ENCODE measurements at regions not wholly inside any gene's neighbourhood (a gene's known extent, or its start where the extent isn't known, plus 50 kb on each side); places are given as distances from the start of the nearest gene placed in this dataset.

- TF ChIP-seq CHD7 (IDR thresholded peaks at IDR 0.05; ENCODE audit: insufficient replicate concordance, low read length) (no peak), RBBP5 (IDR thresholded peaks at IDR 0.05; ENCODE audit: borderline replicate concordance, low read depth, low read length) (no peak), RFX5 (IDR thresholded peaks at IDR 0.05; ENCODE audit: borderline replicate concordance, low read depth, low read length) (no peak), SRF (IDR thresholded peaks at IDR 0.05; ENCODE audit: low read depth, low read length) (no peak), HDAC2 (IDR thresholded peaks at IDR 0.05; ENCODE audit: borderline replicate concordance in 1 of 2, low read depth in 2 of 2, low read length in 2 of 2) (no peak), CHD1 (IDR thresholded peaks at IDR 0.05; ENCODE audit: low read depth, low read length) (no peak), SP2 (IDR thresholded peaks at IDR 0.05; ENCODE audit: low read length) (no peak), FOSL1 (IDR thresholded peaks at IDR 0.05; ENCODE audit: insufficient read depth, low read depth, low read length) (no peak), KDM1A (IDR thresholded peaks at IDR 0.05; ENCODE audit: borderline replicate concordance, low read length) (no peak), CREB1 (IDR thresholded peaks at IDR 0.05) (no peak)
Observed at GRCh38 chr9:91158946-91159345, 202.8 kb downstream of the AUH start (continued).
